ENCODE measurements at regions not wholly inside any gene's neighbourhood (a gene's known extent, or its start where the extent isn't known, plus 50 kb on each side); places are given as distances from the start of the nearest gene placed in this dataset.
"Not testable (repeated sequence)": the region's sequence is repeated elsewhere in the genome, so short reads cannot be mapped to it uniquely, and the experiment has no call there.

GRCh38 chr4:114435116-114435515 is 163.5 kb upstream of the UGT8 start:
- TF ChIP-seq, protein P1, sequence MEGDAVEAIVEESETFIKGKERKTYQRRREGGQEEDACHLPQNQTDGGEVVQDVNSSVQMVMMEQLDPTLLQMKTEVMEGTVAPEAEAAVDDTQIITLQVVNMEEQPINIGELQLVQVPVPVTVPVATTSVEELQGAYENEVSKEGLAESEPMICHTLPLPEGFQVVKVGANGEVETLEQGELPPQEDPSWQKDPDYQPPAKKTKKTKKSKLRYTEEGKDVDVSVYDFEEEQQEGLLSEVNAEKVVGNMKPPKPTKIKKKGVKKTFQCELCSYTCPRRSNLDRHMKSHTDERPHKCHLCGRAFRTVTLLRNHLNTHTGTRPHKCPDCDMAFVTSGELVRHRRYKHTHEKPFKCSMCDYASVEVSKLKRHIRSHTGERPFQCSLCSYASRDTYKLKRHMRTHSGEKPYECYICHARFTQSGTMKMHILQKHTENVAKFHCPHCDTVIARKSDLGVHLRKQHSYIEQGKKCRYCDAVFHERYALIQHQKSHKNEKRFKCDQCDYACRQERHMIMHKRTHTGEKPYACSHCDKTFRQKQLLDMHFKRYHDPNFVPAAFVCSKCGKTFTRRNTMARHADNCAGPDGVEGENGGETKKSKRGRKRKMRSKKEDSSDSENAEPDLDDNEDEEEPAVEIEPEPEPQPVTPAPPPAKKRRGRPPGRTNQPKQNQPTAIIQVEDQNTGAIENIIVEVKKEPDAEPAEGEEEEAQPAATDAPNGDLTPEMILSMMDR (conservative IDR thresholded peaks at IDR 0.05), result no peak

DNA sequence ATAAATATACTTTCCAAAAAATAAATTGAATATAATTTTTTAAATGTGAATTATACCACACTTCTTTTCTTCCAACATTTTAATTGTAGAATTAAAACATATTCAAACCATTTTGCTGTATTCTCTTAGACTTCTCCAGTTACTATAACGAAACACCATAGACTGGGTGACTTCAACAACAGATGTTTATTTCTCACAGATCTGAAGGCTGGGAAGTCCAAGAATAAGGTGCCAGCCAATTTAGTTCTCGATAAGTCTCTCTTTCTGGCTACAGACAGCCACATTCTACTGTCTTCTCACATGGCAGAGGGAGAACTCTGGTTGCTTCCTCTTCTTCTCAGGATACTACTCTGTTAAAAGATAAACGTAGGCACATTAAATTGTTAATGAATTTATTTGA is 155.8 kb upstream of the UGT8 start:
- H3K27ac ChIP-seq, result no peak overlapping the region
- TF ChIP-seq, protein P1 (conservative IDR thresholded peaks at IDR 0.05), result no peak

More at GRCh38 chr4:114435116-114435515, 163.5 kb upstream of the UGT8 start:
- H3K27ac ChIP-seq, result no peak overlapping the region

GRCh38 chr4:114444211-114444610 is 154.4 kb upstream of the UGT8 start:
- no peak overlapping the region for H3K27ac ChIP-seq
- TF ChIP-seq, protein P1 (conservative IDR thresholded peaks at IDR 0.05), result no peak

- not testable (repeated sequence) for H3K27ac ChIP-seq
Observed at GRCh38 chr4:114447963-114448516, 150.6 kb upstream of the UGT8 start.

DNA sequence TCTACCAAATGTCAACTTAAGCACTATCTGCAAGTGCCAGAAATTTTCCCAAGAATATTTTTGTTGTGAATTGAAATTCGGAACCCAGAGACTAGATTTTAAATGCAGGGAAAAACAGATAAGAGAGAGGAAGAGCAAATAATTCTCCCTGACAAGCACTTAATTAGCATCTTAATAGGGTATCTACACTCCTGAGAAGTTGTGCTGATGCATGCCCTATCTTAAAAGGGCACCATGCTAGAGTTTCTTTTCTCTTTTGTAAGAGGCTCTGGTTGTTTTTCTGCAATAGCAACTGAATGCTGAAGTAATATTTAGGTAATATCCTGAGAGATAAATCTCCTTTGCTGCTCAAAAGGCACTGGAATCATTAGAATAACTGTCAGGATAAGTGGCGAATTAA is 139.9 kb upstream of the UGT8 start:
- no peak overlapping the region for H3K27ac ChIP-seq
- TF ChIP-seq, protein P1 (conservative IDR thresholded peaks at IDR 0.05), result no peak

DNA sequence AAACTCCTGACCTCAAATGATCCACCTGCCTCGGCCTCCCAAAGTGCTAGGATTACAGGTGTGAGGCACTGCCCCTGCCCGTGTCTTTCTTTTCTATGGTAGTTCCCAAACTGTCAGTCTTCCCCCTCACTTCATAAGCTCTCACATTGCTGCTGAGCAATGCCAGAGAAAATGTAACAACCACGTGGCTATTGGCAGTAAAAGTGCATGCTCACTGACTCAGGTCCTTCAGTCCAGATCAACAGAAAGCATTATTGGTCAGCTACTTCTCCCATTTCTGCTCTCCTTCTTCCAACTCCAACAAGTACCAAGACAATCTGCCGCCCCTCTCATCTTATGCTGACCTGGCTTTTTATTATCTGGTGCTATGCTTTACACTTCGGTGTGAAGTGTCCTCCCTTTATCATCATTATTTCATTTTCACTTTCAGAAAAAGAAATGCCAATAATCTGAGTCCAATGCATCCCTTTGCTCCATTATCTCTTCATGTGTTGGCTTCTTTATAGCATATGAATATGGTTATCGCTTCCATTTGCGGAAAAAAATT is 133.8 kb upstream of the UGT8 start:
- TF ChIP-seq, protein P1 (conservative IDR thresholded peaks at IDR 0.05), result no peak
- H3K27ac ChIP-seq, result no peak overlapping the region; the same call in 1 of the 2 replicates

- TF ChIP-seq, protein P1 (conservative IDR thresholded peaks at IDR 0.05), result no peak
- H3K27ac ChIP-seq, result no peak overlapping the region
Observed at GRCh38 chr4:114465766-114466165, 132.8 kb upstream of the UGT8 start.

- TF ChIP-seq, protein P1 (conservative IDR thresholded peaks at IDR 0.05), result no peak
- H3K27ac ChIP-seq, result no peak overlapping the region
Observed at GRCh38 chr4:114466299-114466698, 132.3 kb upstream of the UGT8 start.

Data from VCaP (cell line).